Activated T-helper 17 cell treated with anti-CD3 and anti-CD28 coated beads, Interleukin-2, amount 50 U/mL, for 72 hours (primary cell): ENCODE measurements at regions not wholly inside any gene's neighbourhood (a gene's known extent, or its start where the extent isn't known, plus 50 kb on each side); places are given as distances from the start of the nearest gene placed in this dataset.
"Not testable (repeated sequence)": the region's sequence is repeated elsewhere in the genome, so short reads cannot be mapped to it uniquely, and the experiment has no call there.

Experiments
- ATAC-seq: fragments of 150-1000 bp; cut with Tn5 transposase; replicated peaks from 2 replicates; pipeline ENCODE4 v1.10.0; 2021; ENCODE audit warnings: mild to moderate bottlenecking, moderate library complexity
- H3K27ac Mint-ChIP-seq: one replicate; pipeline ENCODE4 v1.8.0; 2022; ENCODE audit warnings: mixed read lengths
- H3K27me3 Mint-ChIP-seq: one replicate; pipeline ENCODE4 v1.8.0; 2022; ENCODE audit warnings: mixed read lengths
- H3K36me3 Mint-ChIP-seq: one replicate; pipeline ENCODE4 v1.8.0; 2022; ENCODE audit warnings: low read depth, mild to moderate bottlenecking, mixed read lengths
- H3K4me1 Mint-ChIP-seq: one replicate; pipeline ENCODE4 v1.8.0; 2022; ENCODE audit warnings: mixed read lengths
- H3K4me3 Mint-ChIP-seq: one replicate; pipeline ENCODE4 v1.8.0; 2022; ENCODE audit warnings: mild to moderate bottlenecking, mixed read lengths
- H3K9me3 Mint-ChIP-seq: one replicate; pipeline ENCODE4 v1.8.0; 2022; ENCODE audit warnings: mixed read lengths

GRCh38 chr3:106531771-106532329 is 663.0 kb upstream of the CBLB start:
- H3K36me3 Mint-ChIP-seq, H3K27ac Mint-ChIP-seq, H3K4me3 Mint-ChIP-seq, H3K27me3 Mint-ChIP-seq, ATAC-seq: not testable (repeated sequence)
- peaks cover 15% of the 10 kb centered on the region for H3K9me3 Mint-ChIP-seq
- H3K4me1 Mint-ChIP-seq: peaks cover 27% of the 10 kb centered on the region

- no peaks in the 10 kb centered on the region for H3K36me3 Mint-ChIP-seq
- H3K4me3 Mint-ChIP-seq: peak overlapping the region; percentile 64
Observed at GRCh38 chr3:106533093-106533787, 664.4 kb upstream of the CBLB start.

GRCh38 chr3:106533788-106534160 is 665.0 kb upstream of the CBLB start:
- no peaks in the 10 kb centered on the region for H3K36me3 Mint-ChIP-seq
- peaks cover 21% of the 10 kb centered on the region for H3K4me1 Mint-ChIP-seq
- no peaks in the 10 kb centered on the region for H3K27me3 Mint-ChIP-seq
- peaks cover 19% of the 10 kb centered on the region for H3K9me3 Mint-ChIP-seq
- H3K27ac Mint-ChIP-seq: peak overlapping the region; percentile 78
- ATAC-seq: peak; percentile 11
- H3K4me3 Mint-ChIP-seq: peak overlapping the region; percentile 64

More at GRCh38 chr3:106533093-106533787, 664.4 kb upstream of the CBLB start:
- Mint-ChIP-seq H3K27me3 (no peaks in the 10 kb centered on the region), H3K9me3 (peaks cover 19% of the 10 kb centered on the region), H3K27ac (peak overlapping the region; percentile 78), H3K4me1 (peaks cover 26% of the 10 kb centered on the region)
- ATAC-seq: no peak

GRCh38 chr3:106534206-106534605 is 665.4 kb upstream of the CBLB start:
- Mint-ChIP-seq H3K27ac (peak overlapping the region; percentile 78), H3K4me3 (peak overlapping the region; percentile 64), H3K4me1 (peaks cover 17% of the 10 kb centered on the region), H3K36me3 (no peaks in the 10 kb centered on the region), H3K27me3 (no peaks in the 10 kb centered on the region), H3K9me3 (peaks cover 19% of the 10 kb centered on the region)
- peak; percentile 97 for ATAC-seq

- ATAC-seq: no peak
- H3K27ac Mint-ChIP-seq: no peak overlapping the region
- H3K27me3 Mint-ChIP-seq: no peaks in the 10 kb centered on the region
- no peaks in the 10 kb centered on the region for H3K4me1 Mint-ChIP-seq
- peaks cover 11% of the 10 kb centered on the region for H3K9me3 Mint-ChIP-seq
- H3K4me3 Mint-ChIP-seq: no peak overlapping the region
- no peaks in the 10 kb centered on the region for H3K36me3 Mint-ChIP-seq
Observed at GRCh38 chr3:106540743-106541142, 671.9 kb upstream of the CBLB start.

- no peak overlapping the region for H3K4me3 Mint-ChIP-seq
- H3K9me3 Mint-ChIP-seq: peaks cover 7% of the 10 kb centered on the region
- H3K4me1 Mint-ChIP-seq: no peaks in the 10 kb centered on the region
- ATAC-seq: no peak
- no peaks in the 10 kb centered on the region for H3K27me3 Mint-ChIP-seq
- H3K27ac Mint-ChIP-seq: no peak overlapping the region
- H3K36me3 Mint-ChIP-seq: no peaks in the 10 kb centered on the region
Observed at GRCh38 chr3:106542101-106542769, 673.4 kb upstream of the CBLB start.

- Mint-ChIP-seq H3K4me3 (no peak overlapping the region), H3K27ac (no peak overlapping the region), H3K4me1 (no peaks in the 10 kb centered on the region), H3K27me3 (no peaks in the 10 kb centered on the region), H3K36me3 (no peaks in the 10 kb centered on the region), H3K9me3 (no peaks in the 10 kb centered on the region)
- ATAC-seq: no peak
Observed at GRCh38 chr3:106552351-106553043, 683.7 kb upstream of the CBLB start.

- no peaks in the 10 kb centered on the region for H3K36me3 Mint-ChIP-seq
- no peaks in the 10 kb centered on the region for H3K27me3 Mint-ChIP-seq
- H3K9me3 Mint-ChIP-seq: no peaks in the 10 kb centered on the region
- H3K4me3 Mint-ChIP-seq: no peak overlapping the region
- no peaks in the 10 kb centered on the region for H3K4me1 Mint-ChIP-seq
- ATAC-seq: peak; percentile 46
- H3K27ac Mint-ChIP-seq: no peak overlapping the region
Observed at GRCh38 chr3:106560451-106560966, 691.7 kb upstream of the CBLB start.

- peaks cover 4% of the 10 kb centered on the region for H3K4me1 Mint-ChIP-seq
- no peak overlapping the region for H3K4me3 Mint-ChIP-seq
- no peak overlapping the region for H3K27ac Mint-ChIP-seq
- no peaks in the 10 kb centered on the region for H3K36me3 Mint-ChIP-seq
- no peaks in the 10 kb centered on the region for H3K9me3 Mint-ChIP-seq
- peak; percentile 88 for ATAC-seq
- no peaks in the 10 kb centered on the region for H3K27me3 Mint-ChIP-seq
Observed at GRCh38 chr3:106566277-106566676, 697.5 kb upstream of the CBLB start.

GRCh38 chr3:106570426-106570825 is 701.6 kb upstream of the CBLB start:
- Mint-ChIP-seq H3K4me3 (no peak overlapping the region), H3K36me3 (no peaks in the 10 kb centered on the region), H3K27me3 (no peaks in the 10 kb centered on the region), H3K27ac (no peak overlapping the region), H3K9me3 (no peaks in the 10 kb centered on the region), H3K4me1 (peaks cover 4% of the 10 kb centered on the region)
- no peak for ATAC-seq

- Mint-ChIP-seq H3K27ac (no peak overlapping the region), H3K36me3 (no peaks in the 10 kb centered on the region), H3K27me3 (no peaks in the 10 kb centered on the region), H3K4me1 (no peaks in the 10 kb centered on the region), H3K9me3 (no peaks in the 10 kb centered on the region), H3K4me3 (no peak overlapping the region)
- no peak for ATAC-seq
Observed at GRCh38 chr3:106573605-106574004, 704.8 kb upstream of the CBLB start.

GRCh38 chr3:106575029-106575428 is 706.2 kb upstream of the CBLB start:
- Mint-ChIP-seq H3K4me3 (no peak overlapping the region), H3K27me3 (no peaks in the 10 kb centered on the region), H3K27ac (no peak overlapping the region), H3K36me3 (no peaks in the 10 kb centered on the region), H3K4me1 (no peaks in the 10 kb centered on the region), H3K9me3 (no peaks in the 10 kb centered on the region)
- ATAC-seq: no peak

GRCh38 chr3:106577241-106577640 is 708.4 kb upstream of the CBLB start:
- H3K27ac Mint-ChIP-seq: no peak overlapping the region
- ATAC-seq: no peak
- H3K36me3 Mint-ChIP-seq: no peaks in the 10 kb centered on the region
- no peak overlapping the region for H3K4me3 Mint-ChIP-seq
- no peaks in the 10 kb centered on the region for H3K27me3 Mint-ChIP-seq
- no peaks in the 10 kb centered on the region for H3K9me3 Mint-ChIP-seq
- H3K4me1 Mint-ChIP-seq: no peaks in the 10 kb centered on the region

GRCh38 chr3:106578911-106579310 is 710.1 kb upstream of the CBLB start:
- no peak for ATAC-seq
- no peaks in the 10 kb centered on the region for H3K4me1 Mint-ChIP-seq
- no peaks in the 10 kb centered on the region for H3K36me3 Mint-ChIP-seq
- H3K27ac Mint-ChIP-seq: no peak overlapping the region
- no peaks in the 10 kb centered on the region for H3K9me3 Mint-ChIP-seq
- H3K27me3 Mint-ChIP-seq: no peaks in the 10 kb centered on the region
- H3K4me3 Mint-ChIP-seq: no peak overlapping the region
